Right atrium auricular region (tissue), 2 donors: ENCODE measurements at regions not wholly inside any gene's neighbourhood (a gene's known extent, or its start where the extent isn't known, plus 50 kb on each side); places are given as distances from the start of the nearest gene placed in this dataset.

ENCODE experiments used
- DNase-seq: peaks from one replicate; pipeline ENCODE4 v3.0.0-alpha.2; 2019; ENCODE audit warnings: low spot score
- H3K27ac ChIP-seq, 2 donors: fragments of 200-600 bp; sonication (generic); 1 replicate in 1 of 2; 2 replicates in 1 of 2; pipeline ENCODE4 v1.5.1; 2016 to 2019
- H3K27me3 ChIP-seq, 2 donors: fragments of 200-600 bp; sonication (generic); one replicate each; pipeline versions ENCODE4 v1.5.1 to v1.6.0; 2017 to 2019
- H3K36me3 ChIP-seq: fragments of 200-600 bp; sonication (generic); one replicate; pipeline ENCODE4 v1.5.1; 2016
- H3K4me1 ChIP-seq, 2 donors: fragments of 200-600 bp; sonication (generic); one replicate each; pipeline versions ENCODE4 v1.5.1 to v1.6.0; 2017 to 2019
- H3K4me3 ChIP-seq, 2 donors: fragments of 200-600 bp; sonication (generic); 1 replicate in 1 of 2; 2 replicates in 1 of 2; pipeline ENCODE4 v1.5.1; 2017 to 2019; ENCODE audit warnings: mild to moderate bottlenecking in 1 of 2, moderate library complexity in 1 of 2
- H3K9me3 ChIP-seq, 2 donors: fragments of 200-600 bp; sonication (generic); one replicate each; pipeline ENCODE4 v1.5.1; 2019
- CTCF ChIP-seq, 2 donors: fragments of 200-600 bp; sonication (generic); IDR thresholded peaks; one replicate each; pipeline ENCODE4 v1.5.1; 2019; ENCODE audit warnings: antibody characterized with exemption in 2 of 2

GRCh38 chr7:54961391-54961790, 57.4 kb upstream of the EGFR start:
- Histone ChIP-seq H3K36me3 (no peaks in the 10 kb centered on the region), H3K4me1 (no peaks in the 10 kb centered on the region), H3K27me3 (no peaks in the 10 kb centered on the region), H3K27ac (no peak overlapping the region), H3K9me3 (no peaks in the 10 kb centered on the region), H3K4me3 (no peak overlapping the region)
- no peak for TF ChIP-seq CTCF (IDR thresholded peaks at IDR 0.05)
- DNase-seq = no peak

GRCh38 chr7:54963155-54963554, 55.7 kb upstream of the EGFR start:
- no peak overlapping the region for H3K4me3 ChIP-seq
- no peaks in the 10 kb centered on the region for H3K27me3 ChIP-seq
- H3K36me3 ChIP-seq = no peaks in the 10 kb centered on the region
- no peak for DNase-seq
- H3K27ac ChIP-seq = no peak overlapping the region
- no peaks in the 10 kb centered on the region for H3K9me3 ChIP-seq
- no peak for TF ChIP-seq CTCF (IDR thresholded peaks at IDR 0.05)
- H3K4me1 ChIP-seq = no peaks in the 10 kb centered on the region

- Histone ChIP-seq H3K4me1 (no peaks in the 10 kb centered on the region), H3K9me3 (no peaks in the 10 kb centered on the region), H3K36me3 (no peaks in the 10 kb centered on the region), H3K4me3 (no peak overlapping the region), H3K27me3 (no peaks in the 10 kb centered on the region), H3K27ac (no peak overlapping the region)
- no peak for TF ChIP-seq CTCF (IDR thresholded peaks at IDR 0.05)
- no peak for DNase-seq
These were observed 54.7 kb upstream of the EGFR start for GRCh38 chr7:54964136-54964535.

- H3K27me3 ChIP-seq = no peaks in the 10 kb centered on the region
- H3K36me3 ChIP-seq = no peaks in the 10 kb centered on the region
- H3K4me3 ChIP-seq = no peak overlapping the region
- H3K9me3 ChIP-seq = peaks cover 0 to 7% of the 10 kb centered on the region in 2 donors
- no peak for DNase-seq
- no peaks in the 10 kb centered on the region for H3K4me1 ChIP-seq
- H3K27ac ChIP-seq = no peak overlapping the region
- no peak for TF ChIP-seq CTCF (IDR thresholded peaks at IDR 0.05)
These were observed 51.4 kb upstream of the EGFR start for GRCh38 chr7:54967377-54967776.

- H3K27me3 ChIP-seq = no peaks in the 10 kb centered on the region
- no peak for DNase-seq
- no peaks in the 10 kb centered on the region for H3K4me1 ChIP-seq
- H3K9me3 ChIP-seq = peaks cover 0 to 13% of the 10 kb centered on the region in 2 donors
- no peak overlapping the region for H3K27ac ChIP-seq
- no peaks in the 10 kb centered on the region for H3K36me3 ChIP-seq
- no peak for TF ChIP-seq CTCF (IDR thresholded peaks at IDR 0.05)
- no peak overlapping the region for H3K4me3 ChIP-seq
These were observed 50.8 kb upstream of the EGFR start for GRCh38 chr7:54968018-54968417.
